Parathyroid adenoma (tissue), 2 donors: ENCODE measurements at regions not wholly inside any gene's neighbourhood (a gene's known extent, or its start where the extent isn't known, plus 50 kb on each side); places are given as distances from the start of the nearest gene placed in this dataset.
A peak's percentile ranks its signal among the peaks of the same experiment; 100 is the strongest.

ENCODE experiments used
- H2AFZ ChIP-seq: fragments of 300-600 bp; sonication (generic); one replicate; pipeline ENCODE4 v1.7.0; 2017; ENCODE audit warnings: antibody characterized with exemption, mild to moderate bottlenecking
- H3K27ac ChIP-seq: fragments of 300-600 bp; sonication (generic); one replicate; pipeline ENCODE4 v1.7.0; 2017
- H3K27me3 ChIP-seq: fragments of 300-600 bp; sonication (generic); one replicate; pipeline ENCODE4 v1.7.0; 2017; ENCODE audit warnings: low read length; ENCODE audit not compliant: control insufficient read depth, insufficient read depth
- H3K36me3 ChIP-seq: fragments of 300-600 bp; sonication (generic); one replicate; pipeline ENCODE4 v1.7.0; 2017; ENCODE audit warnings: low read length; ENCODE audit not compliant: control insufficient read depth, insufficient read depth
- H3K4me1 ChIP-seq: fragments of 300-600 bp; sonication (generic); one replicate; pipeline ENCODE4 v1.7.0; 2017; ENCODE audit warnings: control low read depth
- H3K4me2 ChIP-seq: fragments of 300-600 bp; sonication (generic); one replicate; pipeline ENCODE4 v1.7.0; 2017; ENCODE audit warnings: low read length
- H3K4me3 ChIP-seq: fragments of 300-600 bp; sonication (generic); one replicate; pipeline ENCODE4 v1.7.0; 2017; ENCODE audit warnings: low read depth, low read length
- H3K79me2 ChIP-seq: fragments of 300-600 bp; sonication (generic); one replicate; pipeline ENCODE4 v1.7.0; 2017; ENCODE audit warnings: control low read depth
- H3K9ac ChIP-seq: fragments of 300-600 bp; sonication (generic); one replicate; pipeline ENCODE4 v1.7.0; 2017; ENCODE audit warnings: mild to moderate bottlenecking
- H3K9me3 ChIP-seq: fragments of 300-600 bp; sonication (generic); one replicate; pipeline ENCODE4 v1.7.0; 2017; ENCODE audit warnings: low read length; ENCODE audit not compliant: control insufficient read depth
- TF ChIP-seq, protein P1 (sequence below): fragments of 300-600 bp; sonication (generic); IDR thresholded peaks from one replicate; pipeline ENCODE4 v1.7.0; 2017; ENCODE audit warnings: antibody characterized with exemption, mild to moderate bottlenecking
- donor health status: primary hyperparathyroidism.

- H3K27ac ChIP-seq, result no peak overlapping the region
- H3K4me2 ChIP-seq, result no peak overlapping the region
- H2AFZ ChIP-seq, result no peak overlapping the region
- H3K4me1 ChIP-seq, result no peaks in the 10 kb centered on the region
- H3K9me3 ChIP-seq, result no peaks in the 10 kb centered on the region
- H3K36me3 ChIP-seq, result no peaks in the 10 kb centered on the region
- no peak overlapping the region for H3K4me3 ChIP-seq
- H3K79me2 ChIP-seq, result no peaks in the 10 kb centered on the region
- TF ChIP-seq, protein P1, sequence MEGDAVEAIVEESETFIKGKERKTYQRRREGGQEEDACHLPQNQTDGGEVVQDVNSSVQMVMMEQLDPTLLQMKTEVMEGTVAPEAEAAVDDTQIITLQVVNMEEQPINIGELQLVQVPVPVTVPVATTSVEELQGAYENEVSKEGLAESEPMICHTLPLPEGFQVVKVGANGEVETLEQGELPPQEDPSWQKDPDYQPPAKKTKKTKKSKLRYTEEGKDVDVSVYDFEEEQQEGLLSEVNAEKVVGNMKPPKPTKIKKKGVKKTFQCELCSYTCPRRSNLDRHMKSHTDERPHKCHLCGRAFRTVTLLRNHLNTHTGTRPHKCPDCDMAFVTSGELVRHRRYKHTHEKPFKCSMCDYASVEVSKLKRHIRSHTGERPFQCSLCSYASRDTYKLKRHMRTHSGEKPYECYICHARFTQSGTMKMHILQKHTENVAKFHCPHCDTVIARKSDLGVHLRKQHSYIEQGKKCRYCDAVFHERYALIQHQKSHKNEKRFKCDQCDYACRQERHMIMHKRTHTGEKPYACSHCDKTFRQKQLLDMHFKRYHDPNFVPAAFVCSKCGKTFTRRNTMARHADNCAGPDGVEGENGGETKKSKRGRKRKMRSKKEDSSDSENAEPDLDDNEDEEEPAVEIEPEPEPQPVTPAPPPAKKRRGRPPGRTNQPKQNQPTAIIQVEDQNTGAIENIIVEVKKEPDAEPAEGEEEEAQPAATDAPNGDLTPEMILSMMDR, result peak; percentile 35
- no peaks in the 10 kb centered on the region for H3K27me3 ChIP-seq
- no peak overlapping the region for H3K9ac ChIP-seq
Measured at GRCh38 chr1:29513357-29513756, 277.0 kb downstream of the PTPRU start.

DNA sequence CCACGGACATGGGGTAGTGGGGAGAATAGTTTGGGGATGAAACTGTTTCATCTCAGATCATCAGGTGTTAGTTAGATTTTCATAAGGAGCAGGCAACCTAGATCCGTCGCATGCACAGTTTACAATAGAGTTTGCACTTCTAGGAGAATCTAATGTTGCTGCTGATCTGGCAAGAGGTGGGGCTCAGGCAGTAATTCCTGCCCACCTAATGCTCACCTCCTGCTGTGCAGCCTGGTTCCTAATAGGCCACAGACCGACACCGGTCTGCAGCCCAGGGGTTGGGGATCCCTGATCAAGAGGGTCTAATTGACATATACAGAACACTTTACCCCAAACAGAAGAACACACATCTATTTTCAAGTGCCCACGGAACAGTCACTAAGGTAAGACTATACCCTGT is 275.1 kb downstream of the PTPRU start:
- TF ChIP-seq, protein P1, result no peak
- Histone ChIP-seq H3K9me3 (no peaks in the 10 kb centered on the region), H3K4me3 (no peak overlapping the region), H3K4me1 (no peaks in the 10 kb centered on the region), H3K79me2 (no peaks in the 10 kb centered on the region), H3K27me3 (no peaks in the 10 kb centered on the region), H3K27ac (no peak overlapping the region), H2AFZ (no peak overlapping the region), H3K9ac (no peak overlapping the region), H3K4me2 (no peak overlapping the region), H3K36me3 (no peaks in the 10 kb centered on the region)

- Histone ChIP-seq H3K4me2 (no peak overlapping the region), H2AFZ (no peak overlapping the region), H3K79me2 (no peaks in the 10 kb centered on the region), H3K27me3 (no peaks in the 10 kb centered on the region), H3K36me3 (no peaks in the 10 kb centered on the region), H3K27ac (no peak overlapping the region), H3K4me1 (no peaks in the 10 kb centered on the region), H3K9me3 (no peaks in the 10 kb centered on the region), H3K4me3 (no peak overlapping the region), H3K9ac (no peak overlapping the region)
- TF ChIP-seq, protein P1, result no peak
Measured at GRCh38 chr1:29508458-29509107, 272.3 kb downstream of the PTPRU start.

GRCh38 chr1:29506678-29507225 is 270.4 kb downstream of the PTPRU start:
- Histone ChIP-seq H2AFZ (no peak overlapping the region), H3K79me2 (no peaks in the 10 kb centered on the region), H3K9me3 (no peaks in the 10 kb centered on the region), H3K4me3 (no peak overlapping the region), H3K4me2 (no peak overlapping the region), H3K27ac (no peak overlapping the region), H3K4me1 (no peaks in the 10 kb centered on the region), H3K27me3 (no peaks in the 10 kb centered on the region), H3K9ac (no peak overlapping the region), H3K36me3 (no peaks in the 10 kb centered on the region)
- TF ChIP-seq, protein P1, result no peak
